ENCODE measurements at regions not wholly inside any gene's neighbourhood (a gene's known extent, or its start where the extent isn't known, plus 50 kb on each side); places are given as distances from the start of the nearest gene placed in this dataset.
"Not testable (repeated sequence)": the region's sequence is repeated elsewhere in the genome, so short reads cannot be mapped to it uniquely, and the experiment has no call there.

GRCh38 chrX:137930533-137930932 is 364.6 kb downstream of the ZIC3 start:
- no peak for DNase-seq
- H3K27ac ChIP-seq, result no peak overlapping the region
- H3K27me3 ChIP-seq, result no peaks in the 10 kb centered on the region
- H3K4me1 ChIP-seq, result no peaks in the 10 kb centered on the region
- no peaks in the 10 kb centered on the region for H3K36me3 ChIP-seq
- 6 to 20% methylated on average over 1 to 2 of the region's 2 CpGs for WGBS, 2 donors
- TF ChIP-seq, protein P1, sequence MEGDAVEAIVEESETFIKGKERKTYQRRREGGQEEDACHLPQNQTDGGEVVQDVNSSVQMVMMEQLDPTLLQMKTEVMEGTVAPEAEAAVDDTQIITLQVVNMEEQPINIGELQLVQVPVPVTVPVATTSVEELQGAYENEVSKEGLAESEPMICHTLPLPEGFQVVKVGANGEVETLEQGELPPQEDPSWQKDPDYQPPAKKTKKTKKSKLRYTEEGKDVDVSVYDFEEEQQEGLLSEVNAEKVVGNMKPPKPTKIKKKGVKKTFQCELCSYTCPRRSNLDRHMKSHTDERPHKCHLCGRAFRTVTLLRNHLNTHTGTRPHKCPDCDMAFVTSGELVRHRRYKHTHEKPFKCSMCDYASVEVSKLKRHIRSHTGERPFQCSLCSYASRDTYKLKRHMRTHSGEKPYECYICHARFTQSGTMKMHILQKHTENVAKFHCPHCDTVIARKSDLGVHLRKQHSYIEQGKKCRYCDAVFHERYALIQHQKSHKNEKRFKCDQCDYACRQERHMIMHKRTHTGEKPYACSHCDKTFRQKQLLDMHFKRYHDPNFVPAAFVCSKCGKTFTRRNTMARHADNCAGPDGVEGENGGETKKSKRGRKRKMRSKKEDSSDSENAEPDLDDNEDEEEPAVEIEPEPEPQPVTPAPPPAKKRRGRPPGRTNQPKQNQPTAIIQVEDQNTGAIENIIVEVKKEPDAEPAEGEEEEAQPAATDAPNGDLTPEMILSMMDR (IDR thresholded peaks at IDR 0.05), result no peak
- no peak for TF ChIP-seq POLR2A (IDR thresholded peaks at IDR 0.05)
- H3K4me3 ChIP-seq, result no peak overlapping the region
- peaks cover 0 to 23% (median 0%) of the 10 kb centered on the region in 3 donors for H3K9me3 ChIP-seq
- intact Hi-C loops (cut with DNase I), result no loop called here

DNA sequence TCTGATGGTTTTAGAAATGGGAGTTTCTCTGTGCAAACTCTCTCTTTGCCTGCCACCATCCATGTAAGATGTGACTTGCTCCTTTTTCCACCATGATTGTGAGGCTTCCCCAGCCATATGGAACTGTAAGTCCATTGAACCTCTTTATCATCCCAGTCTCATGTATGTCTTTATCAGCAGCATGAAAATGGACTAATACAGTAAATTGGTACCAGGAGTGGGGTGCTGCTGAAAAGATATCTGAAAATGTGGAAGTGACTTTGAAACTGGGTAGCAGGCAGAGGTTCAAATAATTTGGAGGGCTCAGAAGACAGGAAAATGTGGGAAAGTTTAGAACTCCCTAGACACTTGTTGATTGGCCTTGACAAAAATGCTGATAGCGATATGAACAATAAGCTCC is 368.3 kb downstream of the ZIC3 start:
- not testable (repeated sequence) for H3K4me1 ChIP-seq, H3K36me3 ChIP-seq
- 89 to 95% methylated on average over 1 of the region's 1 CpG for WGBS, 2 donors

GRCh38 chrX:137934887-137935286 is 369.0 kb downstream of the ZIC3 start:
- H3K36me3 ChIP-seq; intact Hi-C loops (cut with DNase I); H3K27me3 ChIP-seq; H3K27ac ChIP-seq; H3K4me1 ChIP-seq; H3K4me3 ChIP-seq; DNase-seq: not testable (repeated sequence)
- peaks cover 0 to 23% (median 0%) of the 10 kb centered on the region in 3 donors for H3K9me3 ChIP-seq
- WGBS, 2 donors, result 78 to 83% methylated on average over 1 to 3 of the region's 4 CpGs

More for the DNA sequence above, 368.3 kb downstream of the ZIC3 start:
- intact Hi-C loops (cut with DNase I); H3K27me3 ChIP-seq; DNase-seq; H3K27ac ChIP-seq; H3K4me3 ChIP-seq: not testable (repeated sequence)
- peaks cover 0 to 23% (median 0%) of the 10 kb centered on the region in 3 donors for H3K9me3 ChIP-seq

- DNase-seq, result no peak
- intact Hi-C loops (cut with DNase I), result no loop called here
- no peaks in the 10 kb centered on the region for H3K27me3 ChIP-seq
- H3K4me1 ChIP-seq, result no peaks in the 10 kb centered on the region
- no peak for TF ChIP-seq POLR2A (IDR thresholded peaks at IDR 0.05)
- TF ChIP-seq, protein P1 (IDR thresholded peaks at IDR 0.05), result no peak
- H3K36me3 ChIP-seq, result no peaks in the 10 kb centered on the region
- no peak overlapping the region for H3K4me3 ChIP-seq
- no peak overlapping the region for H3K27ac ChIP-seq
- WGBS, 2 donors, result 42 to 62% methylated on average over 2 to 6 of the region's 6 CpGs
- H3K9me3 ChIP-seq, result no peaks in the 10 kb centered on the region
Measured at GRCh38 chrX:137945470-137945869, 379.5 kb downstream of the ZIC3 start.

DNA sequence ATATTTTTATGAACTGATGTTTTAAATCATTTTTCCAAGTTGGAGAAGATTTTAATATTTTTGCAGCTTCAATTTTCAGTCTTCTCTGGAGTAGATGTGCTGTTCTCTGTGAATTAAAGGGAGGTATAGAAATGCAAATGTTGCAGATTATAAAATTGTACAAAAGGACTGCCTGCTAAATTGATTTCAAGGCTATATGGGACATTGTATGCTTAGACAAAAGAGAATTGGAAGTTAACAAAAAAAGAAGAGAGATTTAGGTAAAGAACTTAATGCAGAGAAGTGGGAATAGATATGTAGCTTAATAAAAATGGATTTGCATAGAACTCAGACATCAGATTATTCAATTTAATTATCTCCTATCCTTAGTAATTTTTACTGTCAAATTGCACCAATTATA is 403.3 kb downstream of the ZIC3 start:
- intact Hi-C loops (cut with DNase I), result no loop called here
- no peak overlapping the region for H3K4me3 ChIP-seq
- DNase-seq, result no peak

DNA sequence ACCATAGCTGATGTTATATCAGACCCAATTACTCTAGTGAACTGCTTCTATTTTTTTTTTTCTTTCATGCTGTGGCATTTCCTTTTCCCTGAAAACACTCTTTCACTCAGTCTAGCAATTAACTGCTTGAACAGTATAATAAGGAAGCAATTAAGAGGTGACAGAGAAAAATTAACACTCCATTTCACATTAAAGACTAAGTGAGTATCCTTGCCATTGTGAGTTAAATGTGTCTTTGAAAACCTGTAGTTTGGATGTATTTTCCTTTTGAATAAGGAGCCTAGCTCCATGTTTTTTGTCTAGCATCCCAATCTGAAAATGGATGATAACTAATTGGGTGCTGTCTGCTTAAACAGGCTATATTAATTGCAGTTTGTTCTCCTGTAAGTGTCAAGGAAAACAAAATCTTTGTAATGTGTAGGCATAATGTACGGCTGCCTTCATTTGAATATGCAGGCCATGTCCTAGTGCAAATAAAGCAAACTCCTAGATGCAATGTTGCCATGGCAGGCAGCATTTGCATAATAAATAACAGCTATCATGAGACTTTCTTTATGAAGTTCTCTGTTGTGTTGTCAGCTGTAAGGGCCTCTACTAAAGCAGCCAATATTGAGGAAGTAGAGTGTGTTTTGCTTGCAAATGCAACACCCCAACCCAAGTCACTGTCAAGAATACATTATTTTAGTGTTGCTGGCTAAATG is 416.7 kb downstream of the ZIC3 start:
- Histone ChIP-seq H3K27me3 (no peaks in the 10 kb centered on the region), H3K4me1 (no peaks in the 10 kb centered on the region), H3K9me3 (no peaks in the 10 kb centered on the region), H3K27ac (no peak overlapping the region), H3K36me3 (no peaks in the 10 kb centered on the region), H3K4me3 (no peak overlapping the region)
- 42 to 67% methylated on average over 1 of the region's 1 CpG for WGBS, 2 donors
- intact Hi-C loops (cut with DNase I), result no loop called here
- no peak for DNase-seq
- TF ChIP-seq, protein P1 (IDR thresholded peaks at IDR 0.05), result no peak
- TF ChIP-seq POLR2A (IDR thresholded peaks at IDR 0.05), result no peak

More for the DNA sequence above, 403.3 kb downstream of the ZIC3 start:
- no peaks in the 10 kb centered on the region for H3K27me3 ChIP-seq
- no peaks in the 10 kb centered on the region for H3K9me3 ChIP-seq
- no peak for TF ChIP-seq POLR2A (IDR thresholded peaks at IDR 0.05)
- TF ChIP-seq, protein P1 (IDR thresholded peaks at IDR 0.05), result no peak
- no peaks in the 10 kb centered on the region for H3K4me1 ChIP-seq
- H3K36me3 ChIP-seq, result no peaks in the 10 kb centered on the region
- H3K27ac ChIP-seq, result no peak overlapping the region
